Type B pancreatic cell (in vitro differentiated cells): ENCODE measurements at regions not wholly inside any gene's neighbourhood (a gene's known extent, or its start where the extent isn't known, plus 50 kb on each side); places are given as distances from the start of the nearest gene placed in this dataset.

ENCODE experiments used
- DNase-seq: peaks from one replicate; pipeline ENCODE4 v3.0.0; 2021; ENCODE audit warnings: mixed read lengths; ENCODE audit not compliant: unreplicated experiment; ENCODE audit errors: extremely low spot score
- H3K27ac Mint-ChIP-seq: 2 replicates; pipeline ENCODE4 v1.8.0; 2021; ENCODE audit warnings: mild to moderate bottlenecking, mixed read lengths
- H3K27me3 Mint-ChIP-seq: 2 replicates; pipeline ENCODE4 v1.8.0; 2021; ENCODE audit warnings: mixed read lengths
- H3K36me3 Mint-ChIP-seq: 2 replicates; pipeline ENCODE4 v1.8.0; 2021; ENCODE audit warnings: mixed read lengths
- H3K4me1 Mint-ChIP-seq: one replicate; pipeline ENCODE4 v1.8.0; 2021; ENCODE audit warnings: mixed read lengths; ENCODE audit not compliant: unreplicated experiment
- H3K4me3 Mint-ChIP-seq: 2 replicates; pipeline ENCODE4 v1.8.0; 2021; ENCODE audit warnings: mild to moderate bottlenecking, mixed read lengths
- H3K9me3 Mint-ChIP-seq: 2 replicates; pipeline ENCODE4 v1.8.0; 2021; ENCODE audit warnings: mixed read lengths
- TF ChIP-seq, protein P1 (sequence below): fragments of 200-600 bp; sonication (generic); conservative IDR thresholded peaks from 2 replicates; pipeline ENCODE4 v1.5.0; 2021; ENCODE audit warnings: antibody characterized with exemption, mild to moderate bottlenecking

- TF ChIP-seq, protein P1, sequence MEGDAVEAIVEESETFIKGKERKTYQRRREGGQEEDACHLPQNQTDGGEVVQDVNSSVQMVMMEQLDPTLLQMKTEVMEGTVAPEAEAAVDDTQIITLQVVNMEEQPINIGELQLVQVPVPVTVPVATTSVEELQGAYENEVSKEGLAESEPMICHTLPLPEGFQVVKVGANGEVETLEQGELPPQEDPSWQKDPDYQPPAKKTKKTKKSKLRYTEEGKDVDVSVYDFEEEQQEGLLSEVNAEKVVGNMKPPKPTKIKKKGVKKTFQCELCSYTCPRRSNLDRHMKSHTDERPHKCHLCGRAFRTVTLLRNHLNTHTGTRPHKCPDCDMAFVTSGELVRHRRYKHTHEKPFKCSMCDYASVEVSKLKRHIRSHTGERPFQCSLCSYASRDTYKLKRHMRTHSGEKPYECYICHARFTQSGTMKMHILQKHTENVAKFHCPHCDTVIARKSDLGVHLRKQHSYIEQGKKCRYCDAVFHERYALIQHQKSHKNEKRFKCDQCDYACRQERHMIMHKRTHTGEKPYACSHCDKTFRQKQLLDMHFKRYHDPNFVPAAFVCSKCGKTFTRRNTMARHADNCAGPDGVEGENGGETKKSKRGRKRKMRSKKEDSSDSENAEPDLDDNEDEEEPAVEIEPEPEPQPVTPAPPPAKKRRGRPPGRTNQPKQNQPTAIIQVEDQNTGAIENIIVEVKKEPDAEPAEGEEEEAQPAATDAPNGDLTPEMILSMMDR = no peak
- Mint-ChIP-seq H3K36me3 (no peaks in the 10 kb centered on the region), H3K27me3 (no peaks in the 10 kb centered on the region), H3K4me3 (no peak overlapping the region), H3K4me1 (no peaks in the 10 kb centered on the region), H3K9me3 (no peaks in the 10 kb centered on the region), H3K27ac (no peak overlapping the region)
- DNase-seq = no peak
Measured at GRCh38 chr18:38957736-38958135, 1392.1 kb upstream of the CELF4 start.

DNA sequence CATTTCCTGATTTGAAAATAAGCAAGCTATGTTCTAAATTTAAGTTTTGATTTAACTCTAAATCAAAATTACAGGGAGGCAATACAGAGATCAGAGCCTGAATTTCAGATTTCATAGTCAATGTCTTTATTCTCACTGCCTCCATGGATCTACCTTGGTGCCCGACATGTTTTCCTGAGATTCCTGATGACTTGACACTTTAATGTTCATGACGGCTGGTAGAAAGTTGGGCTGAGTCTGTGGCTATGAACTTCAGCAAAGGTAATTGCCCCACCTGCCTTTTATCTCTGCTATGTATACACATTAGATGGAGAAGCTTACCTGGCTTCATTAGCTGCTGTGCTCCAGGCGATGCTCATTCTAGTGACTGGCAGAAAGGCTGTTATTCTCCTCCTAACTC, 1390.5 kb upstream of the CELF4 start:
- Mint-ChIP-seq H3K27me3 (no peaks in the 10 kb centered on the region), H3K9me3 (no peaks in the 10 kb centered on the region), H3K27ac (no peak overlapping the region), H3K36me3 (no peaks in the 10 kb centered on the region), H3K4me3 (no peak overlapping the region), H3K4me1 (no peaks in the 10 kb centered on the region)
- TF ChIP-seq, protein P1 = no peak
- no peak for DNase-seq

DNA sequence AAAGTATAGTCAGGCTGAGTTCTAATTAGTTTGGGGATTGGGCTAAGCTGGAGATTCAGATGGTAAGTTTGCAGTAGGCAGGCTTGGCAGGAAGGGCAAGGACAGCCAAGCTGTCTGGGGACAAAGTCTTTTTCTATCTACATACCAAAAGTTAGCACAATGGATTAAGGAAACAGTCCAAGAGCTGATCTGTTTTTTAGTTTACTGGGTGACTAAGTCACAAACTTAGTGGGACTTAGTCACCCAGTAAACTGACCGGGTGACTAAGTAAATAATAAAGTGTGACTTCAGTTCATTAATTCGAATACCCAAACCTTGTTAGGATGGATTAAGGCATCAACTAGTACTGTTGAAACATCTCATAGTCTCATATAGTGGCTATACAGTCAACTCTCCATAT, 1386.0 kb upstream of the CELF4 start:
- DNase-seq = no peak
- TF ChIP-seq, protein P1 = no peak
- Mint-ChIP-seq H3K9me3 (no peaks in the 10 kb centered on the region), H3K27me3 (no peaks in the 10 kb centered on the region), H3K4me3 (no peak overlapping the region), H3K27ac (no peak overlapping the region), H3K36me3 (no peaks in the 10 kb centered on the region), H3K4me1 (no peaks in the 10 kb centered on the region)

- Mint-ChIP-seq H3K27ac (no peak overlapping the region), H3K4me1 (no peaks in the 10 kb centered on the region), H3K27me3 (no peaks in the 10 kb centered on the region), H3K4me3 (no peak overlapping the region), H3K36me3 (peaks cover 3% of the 10 kb centered on the region), H3K9me3 (peaks cover 3% of the 10 kb centered on the region)
- TF ChIP-seq, protein P1 = no peak
- no peak for DNase-seq
Measured at GRCh38 chr18:38948436-38948835, 1382.8 kb upstream of the CELF4 start.

GRCh38 chr18:38944446-38945024, 1378.9 kb upstream of the CELF4 start:
- Mint-ChIP-seq H3K36me3 (peaks cover 3% of the 10 kb centered on the region), H3K4me1 (peaks cover 16% of the 10 kb centered on the region), H3K27ac (no peak overlapping the region), H3K4me3 (no peak overlapping the region), H3K27me3 (no peaks in the 10 kb centered on the region), H3K9me3 (peaks cover 12% of the 10 kb centered on the region)
- no peak for DNase-seq
- TF ChIP-seq, protein P1 = no peak
